Keratinocyte (primary cell): ENCODE measurements at regions not wholly inside any gene's neighbourhood (a gene's known extent, or its start where the extent isn't known, plus 50 kb on each side); places are given as distances from the start of the nearest gene placed in this dataset.

Experiments used
- DNase-seq: peaks from one replicate; pipeline ENCODE4 v3.0.0-alpha.2; 2011; ENCODE audit warnings: low read depth, missing footprints, low spot score
- FAIRE-seq: peaks from 2 replicates; lab custom pipeline; 2011; peaks lifted over from hg19 to GRCh38; lab: Jason Lieb, UNC
- H2AFZ ChIP-seq: 2 replicates; pipeline ENCODE4 v1.6.0; 2012; ENCODE audit warnings: low read length, control low read depth, inconsistent platforms; ENCODE audit not compliant: control insufficient read depth
- H3K27ac ChIP-seq: 2 replicates; pipeline ENCODE4 v1.5.1; 2011; ENCODE audit warnings: low read length; ENCODE audit not compliant: control insufficient read depth, insufficient read depth
- H3K27me3 ChIP-seq: 3 replicates; pipeline ENCODE4 v1.6.0; 2011; ENCODE audit warnings: low read length; ENCODE audit not compliant: control insufficient read depth, insufficient read depth; ENCODE audit errors: extremely low read depth
- H3K36me3 ChIP-seq, 2 experiments: 2 replicates in 1 of 2; 3 replicates in 1 of 2; pipeline ENCODE4 v1.5.1; 2011; ENCODE audit warnings: low read length in 2 of 2, mild to moderate bottlenecking in 1 of 2; ENCODE audit not compliant: control insufficient read depth in 2 of 2, insufficient read depth in 2 of 2; ENCODE audit errors: extremely low read depth in 1 of 2
- H3K4me1 ChIP-seq: 3 replicates; pipeline ENCODE4 v1.5.1; 2011; ENCODE audit warnings: low read length; ENCODE audit not compliant: control insufficient read depth, insufficient read depth; ENCODE audit errors: extremely low read depth
- H3K4me2 ChIP-seq: 3 replicates; pipeline ENCODE4 v1.6.0; 2011; ENCODE audit warnings: low read depth, low read length; ENCODE audit not compliant: control insufficient read depth, insufficient read depth; ENCODE audit errors: extremely low read depth
- H3K4me3 ChIP-seq, 3 experiments: fragments of 200-600 bp in 1 of 3; sonication (generic) in 1 of 3; 2 replicates in 2 of 3; 3 replicates in 1 of 3; pipeline ENCODE4 v1.5.1; 2011 to 2016; ENCODE audit warnings: low read length in 3 of 3, mild to moderate bottlenecking in 3 of 3, control low read depth in 2 of 3, inconsistent platforms in 1 of 3, low read depth in 1 of 3, mixed read lengths in 1 of 3, mixed run types in 1 of 3, moderate library complexity in 1 of 3; ENCODE audit not compliant: control insufficient read depth in 2 of 3, insufficient read depth in 2 of 3; ENCODE audit errors: extremely low read depth in 1 of 3
- H3K79me2 ChIP-seq: 2 replicates; pipeline ENCODE4 v1.6.0; 2012; ENCODE audit warnings: low read length; ENCODE audit not compliant: control insufficient read depth, insufficient read depth
- H3K9ac ChIP-seq: 3 replicates; pipeline ENCODE4 v1.6.0; 2011; ENCODE audit warnings: low read length; ENCODE audit not compliant: control insufficient read depth, insufficient read depth; ENCODE audit errors: extremely low read depth
- H3K9me1 ChIP-seq: 3 replicates; pipeline ENCODE4 v1.6.0; 2011; ENCODE audit warnings: low read length; ENCODE audit not compliant: control insufficient read depth, insufficient read depth; ENCODE audit errors: extremely low read depth
- H3K9me3 ChIP-seq: 2 replicates; pipeline ENCODE4 v1.5.1; 2012; ENCODE audit warnings: low read depth, low read length; ENCODE audit not compliant: control insufficient read depth
- H4K20me1 ChIP-seq: 3 replicates; pipeline ENCODE4 v1.6.0; 2011; ENCODE audit warnings: low read length; ENCODE audit not compliant: control insufficient read depth, insufficient read depth; ENCODE audit errors: extremely low read depth
- CTCF ChIP-seq, 3 experiments: IDR thresholded peaks in 1 of 3; conservative IDR thresholded peaks in 1 of 3; optimal IDR thresholded peaks in 1 of 3; 2 replicates in 2 of 3; 3 replicates in 1 of 3; pipeline versions ENCODE3 to v1.5.1; 2011; ENCODE audit warnings: low read length in 3 of 3, mild to moderate bottlenecking in 3 of 3, moderate library complexity in 2 of 3, control low read depth in 1 of 3, inconsistent platforms in 1 of 3; ENCODE audit not compliant: insufficient read depth in 2 of 3; ENCODE audit errors: extremely low read depth in 1 of 3
- EZH2 ChIP-seq: IDR thresholded peaks from one replicate; pipeline ENCODE4 v1.6.1; 2012; ENCODE audit warnings: inconsistent platforms, mild to moderate bottlenecking, low read length, moderate library complexity
- dilution Hi-C: fragments of 300-500 bp; cut with MboI; formaldehyde crosslinking; loops from one replicate; pipeline ENCODE4 v1.7.0; 2020; ENCODE audit warnings: low sequenced_read_pairs; ENCODE audit not compliant: extremely low pct_ligation_motif_present

DNA sequence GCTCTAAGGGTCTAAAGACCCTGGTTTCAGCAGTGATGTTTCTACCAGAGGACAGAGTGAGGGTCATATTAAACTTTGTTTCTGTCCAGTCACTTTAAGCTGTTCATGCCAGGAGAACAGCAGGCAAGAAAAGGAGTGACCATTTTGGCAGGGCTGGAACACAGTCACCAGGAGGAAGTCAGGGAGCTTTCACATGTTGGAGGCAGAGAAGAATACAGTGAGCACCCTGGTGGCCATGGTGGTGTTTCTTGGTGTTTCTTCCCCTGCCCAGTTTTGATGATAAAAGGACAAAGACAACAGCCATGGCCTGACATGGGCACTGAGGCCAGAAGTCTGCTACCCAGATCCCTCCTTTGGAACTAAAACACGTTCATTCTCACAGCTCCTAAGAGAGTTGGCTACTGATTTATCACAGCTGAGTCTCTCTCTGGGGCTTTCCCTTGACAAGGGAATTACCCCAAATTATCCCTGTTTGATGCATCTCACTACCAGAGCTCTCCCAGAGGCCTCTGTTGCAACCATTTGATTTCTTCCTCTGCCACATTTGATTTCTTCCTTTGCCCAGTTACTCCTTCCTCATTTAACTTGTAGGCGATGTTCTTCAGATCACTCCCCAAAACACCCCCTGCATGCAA lies 106.4 kb upstream of the NWD2 start:
- no peak for TF ChIP-seq EZH2
- TF ChIP-seq CTCF (optimal IDR thresholded peaks at IDR 0.05 in 1 of 3, IDR thresholded peaks at IDR 0.05 in 1 of 3, conservative IDR thresholded peaks at IDR 0.05 in 1 of 3; ENCODE audit: extremely low read depth in 1 of 3, insufficient read depth in 2 of 3, low read length in 3 of 3) = no peak
- no peaks in the 10 kb centered on the region for H4K20me1 ChIP-seq
- H3K9me3 ChIP-seq = no peaks in the 10 kb centered on the region
- H3K27me3 ChIP-seq = no peaks in the 10 kb centered on the region
- H3K4me2 ChIP-seq = no peak overlapping the region
- no peak overlapping the region for H2AFZ ChIP-seq
- no peak overlapping the region for H3K9ac ChIP-seq
- FAIRE-seq (no peak), DNase-seq (no peak)
- no peaks in the 10 kb centered on the region for H3K79me2 ChIP-seq
- H3K9me1 ChIP-seq = no peaks in the 10 kb centered on the region
- no peaks in the 10 kb centered on the region for H3K36me3 ChIP-seq
- no peak overlapping the region for H3K4me3 ChIP-seq
- no peaks in the 10 kb centered on the region for H3K4me1 ChIP-seq
- dilution Hi-C loops = no loop called here
- H3K27ac ChIP-seq = no peak overlapping the region

- no peaks in the 10 kb centered on the region for H3K4me1 ChIP-seq
- dilution Hi-C loops = no loop called here
Observed at GRCh38 chr4:37138789-37139188, 105.8 kb upstream of the NWD2 start.

More at GRCh38 chr4:37138789-37139188, 105.8 kb upstream of the NWD2 start:
- Histone ChIP-seq H3K9ac (no peak overlapping the region), H3K4me3 (no peak overlapping the region), H3K27ac (no peak overlapping the region), H3K9me1 (no peaks in the 10 kb centered on the region), H3K9me3 (no peaks in the 10 kb centered on the region), H2AFZ (no peak overlapping the region), H4K20me1 (no peaks in the 10 kb centered on the region), H3K4me2 (no peak overlapping the region), H3K79me2 (no peaks in the 10 kb centered on the region), H3K27me3 (no peaks in the 10 kb centered on the region), H3K36me3 (no peaks in the 10 kb centered on the region)
- DNase-seq = no peak
- no peak for TF ChIP-seq CTCF (optimal IDR thresholded peaks at IDR 0.05 in 1 of 3, IDR thresholded peaks at IDR 0.05 in 1 of 3, conservative IDR thresholded peaks at IDR 0.05 in 1 of 3; ENCODE audit: extremely low read depth in 1 of 3, insufficient read depth in 2 of 3, low read length in 3 of 3)
- no peak for TF ChIP-seq EZH2
- FAIRE-seq = no peak
